ENCODE measurements at regions not wholly inside any gene's neighbourhood (a gene's known extent, or its start where the extent isn't known, plus 50 kb on each side); places are given as distances from the start of the nearest gene placed in this dataset.
"Not testable (repeated sequence)": the region's sequence is repeated elsewhere in the genome, so short reads cannot be mapped to it uniquely, and the experiment has no call there.

DNA sequence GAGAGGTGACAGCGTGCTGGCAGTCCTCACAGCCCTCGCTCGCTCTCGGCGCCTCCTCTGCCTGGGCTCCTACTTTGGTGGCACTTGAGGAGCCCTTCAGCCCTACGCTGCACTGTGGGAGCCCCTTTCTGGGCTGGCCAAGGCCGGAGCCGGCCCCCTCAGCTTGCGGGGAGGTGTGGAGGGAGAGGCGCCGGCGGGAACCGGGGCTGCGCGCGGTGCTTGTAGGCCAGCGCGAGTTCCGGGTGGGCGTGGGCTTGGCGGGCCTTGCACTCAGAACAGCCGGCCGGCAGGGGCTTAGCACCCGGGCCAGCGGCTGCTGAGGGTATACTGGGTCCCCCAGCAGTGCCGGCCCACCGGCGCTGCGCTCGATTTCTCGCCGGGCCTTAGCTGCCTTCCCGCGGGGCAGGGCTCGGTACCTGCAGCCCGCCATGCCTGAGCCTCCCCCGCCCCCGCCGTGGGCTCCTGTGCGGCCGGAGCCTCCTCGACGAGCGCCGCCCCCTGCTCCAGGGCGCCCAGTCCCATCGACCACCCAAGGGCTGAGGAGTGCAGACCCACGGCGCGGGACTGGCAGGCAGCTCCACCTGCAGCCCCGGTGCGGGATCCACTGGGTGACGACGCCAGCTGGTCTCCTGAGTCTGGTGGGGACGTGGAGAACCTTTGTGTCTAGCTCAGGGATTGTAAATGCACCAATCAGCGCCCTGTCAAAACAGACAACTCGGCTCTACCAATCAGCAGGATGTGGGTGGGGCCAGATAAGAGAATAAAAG lies 661.0 kb downstream of the ETNK1 start:
- not testable (repeated sequence) for DNase-seq

DNA sequence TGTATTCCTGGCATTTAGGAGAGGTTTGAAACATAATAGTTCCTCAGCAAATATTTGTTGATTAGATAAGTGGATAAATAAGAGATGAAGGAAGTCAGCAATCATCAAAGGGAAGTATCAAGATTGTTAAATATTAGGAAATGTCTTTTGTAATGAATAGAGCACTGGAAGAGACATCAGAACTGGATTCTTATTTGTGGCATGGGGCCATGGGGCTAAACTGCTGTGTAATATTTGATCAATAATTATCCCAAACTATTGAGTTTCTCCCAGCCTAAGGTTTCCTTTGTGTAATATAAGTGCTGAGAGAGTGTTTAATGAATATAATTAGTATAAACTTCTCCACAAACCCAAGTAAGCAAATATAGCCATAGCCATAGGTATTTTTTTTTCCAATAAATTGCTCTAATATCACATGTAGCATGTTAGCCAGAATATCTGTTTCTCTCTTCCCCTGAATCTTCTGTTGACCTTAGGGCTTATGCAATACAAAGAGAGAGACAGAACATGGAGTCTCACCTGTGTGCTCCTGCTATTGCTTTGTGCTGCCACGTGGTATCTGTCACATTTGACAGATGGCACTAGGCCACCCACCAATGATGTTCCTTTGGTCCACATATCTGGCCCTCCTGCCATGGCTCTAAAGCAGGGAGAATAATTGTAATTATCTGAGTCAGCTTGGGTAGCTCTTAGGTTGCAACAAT lies 658.7 kb downstream of the SOX5 start:
- no peak for DNase-seq

DNA sequence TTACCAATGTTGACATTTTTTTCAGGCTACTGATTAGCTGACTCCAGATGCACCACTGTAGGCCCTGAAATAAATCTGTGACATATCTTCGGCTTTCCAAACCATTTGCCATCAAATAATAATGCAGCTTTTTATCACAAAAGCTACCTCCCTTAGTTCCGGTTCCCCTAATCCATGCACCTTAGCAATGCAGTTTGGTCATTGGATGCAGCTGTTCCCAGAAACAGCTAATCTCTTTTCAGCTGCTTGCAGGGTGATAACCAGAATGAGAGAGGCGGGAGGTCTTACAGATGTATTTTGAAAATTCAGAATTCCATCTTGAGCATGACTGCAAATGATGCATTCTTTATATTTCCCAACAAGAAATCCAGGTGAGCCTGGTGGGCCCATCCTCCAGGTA lies 646.2 kb downstream of the SOX5 start:
- DNase-seq = no peak

DNA sequence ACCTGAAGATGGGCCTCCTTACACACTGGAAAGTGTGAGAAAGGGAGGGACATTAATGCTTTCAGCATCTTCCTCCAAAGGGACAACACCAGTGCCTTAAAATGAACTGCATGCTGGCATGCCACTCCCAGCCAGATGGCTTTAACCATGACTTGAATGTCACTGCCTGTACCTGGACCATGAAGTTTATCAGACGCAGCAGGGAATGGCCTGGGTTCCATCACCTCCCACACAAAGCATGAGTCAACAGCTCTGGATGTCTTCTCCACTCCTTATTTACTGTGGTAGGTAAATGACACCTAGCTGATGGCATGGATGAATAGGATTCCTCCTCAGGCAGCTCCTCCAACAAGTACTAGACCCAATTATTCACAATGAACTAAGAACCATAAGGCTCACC lies 645.6 kb downstream of the SOX5 start:
- DNase-seq = no peak

DNA sequence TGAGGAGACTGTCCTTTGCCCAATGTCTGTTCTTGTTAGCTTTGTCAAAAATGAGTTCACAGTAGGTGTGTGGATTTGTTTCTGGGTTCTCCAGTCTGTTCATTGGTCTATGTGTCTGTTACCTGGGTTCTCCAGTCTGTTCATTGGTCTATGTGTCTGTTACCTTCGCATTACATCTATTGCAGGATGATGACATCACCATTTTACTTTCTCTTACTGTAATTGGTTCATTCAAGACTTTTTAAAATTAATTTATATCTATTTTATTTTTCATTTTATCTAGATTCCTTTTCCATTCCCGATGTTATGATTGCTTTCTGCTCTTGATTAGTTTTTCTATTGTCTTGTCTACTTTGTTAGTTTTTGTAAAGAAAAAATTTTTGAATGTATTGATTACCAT lies 615.5 kb downstream of the SOX5 start:
- DNase-seq = no peak

DNA sequence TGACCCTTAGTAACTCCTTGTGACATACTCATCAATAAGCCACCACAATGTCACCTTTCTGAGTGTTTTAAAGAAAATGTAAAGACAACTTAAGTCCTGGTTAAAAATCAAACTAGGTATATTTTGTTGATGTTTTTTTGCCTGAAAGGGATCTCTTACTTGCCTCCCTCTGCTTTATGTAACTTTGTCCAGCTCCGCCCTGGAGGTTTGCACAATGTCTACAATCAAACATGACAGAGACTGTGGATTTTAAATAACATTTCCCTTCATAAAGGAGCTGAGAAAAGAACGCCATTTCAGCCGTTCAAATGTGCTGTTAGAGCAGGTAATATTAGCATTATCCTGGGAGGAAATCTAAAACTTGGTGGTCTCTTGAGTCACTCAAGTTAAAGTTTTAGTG lies 613.9 kb downstream of the SOX5 start:
- no peak for DNase-seq

DNA sequence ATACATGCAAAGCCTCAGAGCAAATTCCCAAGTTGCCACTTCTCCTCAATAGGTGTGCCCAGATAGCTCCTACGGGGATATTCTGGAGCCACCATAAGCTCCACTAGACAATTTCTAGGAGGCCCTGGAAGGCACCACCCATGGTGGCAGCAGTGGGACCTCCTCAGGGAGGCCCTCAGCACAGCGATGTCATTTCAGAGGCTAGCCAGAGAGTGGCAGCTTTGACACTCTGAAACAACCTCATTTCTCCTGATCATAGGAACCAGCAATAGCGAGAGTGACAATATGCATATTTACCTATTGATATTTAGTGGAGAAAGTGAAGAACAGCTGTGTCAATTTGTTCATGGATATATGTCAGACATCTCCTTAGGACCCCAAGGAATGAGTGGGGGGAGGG lies 612.3 kb downstream of the SOX5 start:
- no peak for DNase-seq

DNA sequence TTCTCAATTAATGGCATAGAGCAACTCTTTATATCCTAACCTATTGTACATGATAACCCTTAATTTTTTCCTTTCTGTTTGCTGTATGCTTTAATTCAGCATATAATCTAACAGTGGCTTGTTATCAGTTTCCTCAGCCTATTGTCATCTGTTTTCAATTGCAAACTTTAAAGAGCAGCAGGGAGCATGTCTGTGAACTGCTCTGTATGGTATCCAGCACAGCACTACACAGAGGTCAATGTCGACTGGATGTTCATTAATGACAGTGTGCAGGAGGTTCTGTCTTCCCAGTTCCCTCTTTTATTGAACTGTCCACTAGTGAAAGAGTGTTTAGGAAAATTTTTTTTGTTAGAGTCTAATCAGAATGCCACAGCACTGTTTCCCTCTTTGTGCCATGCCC lies 609.1 kb downstream of the SOX5 start:
- no peak for DNase-seq

DNA sequence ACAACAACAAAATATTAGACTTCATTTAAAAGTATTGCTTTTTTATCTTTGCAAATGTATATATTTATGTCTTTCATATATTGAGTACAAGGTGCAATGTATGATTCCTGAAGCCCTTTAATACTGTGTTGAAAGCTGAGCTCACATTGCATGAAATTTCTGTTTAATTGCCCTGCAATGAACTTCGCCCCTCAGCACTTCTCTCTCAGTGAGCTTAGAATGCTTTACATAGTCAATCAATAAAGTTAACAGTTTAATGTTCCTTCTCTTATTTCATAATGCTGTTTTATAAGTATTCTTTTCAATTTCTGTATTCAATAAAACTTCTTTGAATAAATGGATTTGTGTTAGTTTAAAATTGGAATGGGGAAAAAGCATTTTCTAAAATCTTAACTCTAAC lies 607.1 kb downstream of the SOX5 start:
- no peak for DNase-seq

DNA sequence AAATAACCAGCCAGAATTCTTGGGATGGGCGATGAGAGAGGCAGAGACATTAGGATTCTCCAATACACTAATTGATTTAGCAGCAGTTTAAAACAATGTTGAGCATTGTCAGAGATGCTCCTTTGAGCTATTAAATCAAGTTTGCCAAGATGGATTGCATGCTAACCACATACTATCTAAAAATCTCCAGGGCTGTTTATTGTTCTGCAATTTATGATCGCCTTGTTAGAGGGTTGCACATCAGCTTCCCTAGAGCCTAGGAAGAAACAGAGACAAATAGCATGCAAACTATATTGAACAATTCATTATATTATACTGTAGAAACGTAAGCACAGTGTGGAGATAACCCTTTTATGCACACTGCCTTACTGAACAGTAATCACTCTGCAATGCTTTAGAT lies 599.9 kb downstream of the SOX5 start:
- no peak for DNase-seq

DNA sequence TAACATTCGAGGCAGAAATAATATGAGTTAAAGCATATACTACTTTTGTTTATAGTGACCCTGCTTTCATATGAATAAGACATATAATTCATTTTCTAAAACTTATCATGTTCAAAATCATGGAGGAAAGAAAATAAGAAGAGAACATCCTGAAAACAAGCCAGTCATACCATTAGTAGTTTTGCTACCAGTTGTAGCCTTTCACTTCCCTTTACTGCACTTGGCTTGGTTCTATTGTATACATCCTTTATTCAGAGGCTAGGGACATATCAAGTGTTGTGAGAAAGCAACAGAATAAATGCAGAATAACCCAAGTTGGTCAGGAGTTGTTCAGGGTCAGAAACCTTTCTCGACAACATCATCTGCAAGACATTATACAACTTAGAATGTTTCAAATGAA lies 598.7 kb downstream of the SOX5 start:
- DNase-seq = no peak

DNA sequence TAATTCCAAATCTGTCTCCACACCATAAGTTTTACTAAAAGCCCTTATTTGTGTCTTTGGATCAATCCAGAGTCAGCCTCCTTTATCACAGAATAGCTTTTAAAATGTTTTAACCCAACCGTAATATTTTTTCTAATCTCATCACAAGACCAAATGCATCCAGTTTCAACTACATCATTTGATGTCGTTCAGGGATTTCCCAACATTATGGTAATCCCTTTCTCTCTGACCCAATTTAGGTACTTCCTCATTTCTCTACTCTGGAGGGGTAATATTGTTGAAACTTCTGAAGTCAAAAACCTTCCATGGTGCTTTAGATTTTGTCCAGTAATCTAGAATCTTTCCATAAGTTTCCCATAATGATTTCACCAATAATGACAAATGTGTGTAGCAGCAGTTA lies 596.8 kb downstream of the SOX5 start:
- no peak for DNase-seq

DNA sequence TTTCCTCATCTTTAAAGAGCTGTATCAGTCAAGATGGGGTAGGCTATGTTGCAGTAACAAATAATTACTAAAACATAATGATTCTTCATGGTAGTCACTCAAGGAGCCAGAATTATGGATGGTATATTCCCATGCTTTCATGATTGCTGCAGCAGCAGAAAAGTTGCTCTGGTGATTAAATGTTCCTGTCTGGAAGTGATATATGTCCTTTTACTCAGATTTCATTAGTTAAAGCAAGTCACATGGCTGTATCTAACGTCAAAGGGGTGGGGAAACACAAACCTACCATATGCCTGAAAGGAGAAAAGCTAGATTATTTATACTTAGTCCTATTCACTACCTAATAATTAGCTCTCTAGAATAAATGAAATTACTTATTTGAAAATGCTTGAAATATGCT lies 594.7 kb downstream of the SOX5 start:
- DNase-seq = no peak

DNA sequence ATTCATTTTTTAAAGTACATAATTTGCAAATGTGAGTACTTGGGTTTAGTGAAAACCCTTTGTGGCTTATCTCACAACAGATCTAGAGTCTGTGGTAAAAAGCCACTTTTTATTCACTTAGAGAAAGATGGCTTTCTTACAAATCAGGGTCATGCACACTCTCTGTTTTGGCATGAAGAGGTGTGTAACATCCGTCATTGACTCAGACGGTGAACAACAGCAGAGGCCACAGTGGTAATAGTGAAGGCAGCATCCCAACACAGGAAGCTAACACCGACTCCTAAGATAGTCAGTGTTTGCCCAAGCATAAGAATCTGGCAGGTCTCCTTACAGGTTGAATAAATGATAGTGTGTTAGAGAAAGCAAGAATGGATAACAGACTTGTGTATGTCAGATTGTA lies 593.0 kb downstream of the SOX5 start:
- DNase-seq = no peak

DNA sequence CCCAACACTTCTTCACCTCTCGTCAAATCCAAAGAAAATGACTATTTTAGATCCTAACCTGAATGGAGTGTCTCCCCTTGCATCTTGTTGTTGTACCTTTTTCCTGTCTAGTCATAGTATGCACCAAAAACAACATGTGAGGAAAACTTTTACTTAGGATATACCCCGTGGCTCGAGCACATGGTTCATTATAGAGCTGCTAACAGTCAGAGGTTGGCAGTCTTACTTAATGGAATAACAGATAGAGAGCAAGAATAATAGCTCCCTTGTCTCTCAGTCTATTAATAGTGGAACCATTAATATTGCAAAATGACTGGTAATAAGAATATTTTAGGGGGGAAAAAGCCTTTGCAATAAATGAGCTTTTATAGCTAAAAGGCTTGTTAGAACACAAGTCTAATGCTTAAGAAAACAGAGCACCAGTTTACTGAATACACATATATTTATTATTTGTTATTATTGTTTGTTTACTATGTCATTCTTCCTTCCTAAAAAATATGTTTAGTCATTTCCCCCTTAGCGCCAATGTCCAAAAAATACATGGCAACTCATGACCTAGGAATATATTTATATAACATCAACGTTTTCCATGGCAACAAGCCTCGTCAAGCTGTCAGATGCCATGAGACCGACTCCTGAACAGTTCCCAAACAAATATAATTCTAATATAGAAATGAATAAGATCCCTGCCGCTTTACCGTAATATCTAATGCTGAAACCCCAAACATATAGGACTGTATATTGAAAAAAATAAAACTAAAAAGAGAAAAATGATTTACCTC lies 592.4 kb downstream of the SOX5 start:
- no peak for DNase-seq

DNA sequence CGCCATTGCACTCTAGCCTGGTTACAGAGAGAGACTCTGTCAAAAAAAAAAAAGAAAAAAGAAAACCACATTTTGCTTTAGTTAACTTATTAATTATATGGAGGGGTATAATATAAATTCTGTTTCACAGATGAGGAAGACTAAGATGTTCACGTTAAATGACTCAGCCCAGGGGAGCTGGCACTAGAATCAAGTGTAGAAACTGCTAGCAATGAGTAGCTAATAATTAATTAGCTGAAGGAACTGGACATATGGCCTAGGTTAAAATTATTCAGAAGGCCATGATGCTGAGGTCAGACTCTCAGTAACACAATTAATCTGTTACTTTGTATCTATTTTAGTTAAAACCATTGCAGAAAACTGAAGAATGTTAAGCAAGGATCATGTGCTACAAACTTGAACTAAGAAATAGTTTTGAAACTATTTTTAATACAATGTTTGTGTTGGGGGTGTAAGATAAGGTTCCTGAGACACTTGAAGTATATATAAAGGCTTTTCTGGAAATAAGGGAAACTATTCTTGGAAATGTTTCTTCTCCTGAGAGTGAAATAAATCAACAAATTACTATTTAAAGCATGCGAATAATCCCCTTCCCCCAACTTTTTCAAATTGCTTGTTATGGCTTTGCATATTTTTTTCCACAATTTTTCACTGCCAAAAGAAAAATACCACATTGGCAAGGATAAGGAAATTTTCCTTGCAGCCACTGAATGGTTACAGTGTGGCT lies 589.3 kb downstream of the SOX5 start:
- DNase-seq = no peak

DNA sequence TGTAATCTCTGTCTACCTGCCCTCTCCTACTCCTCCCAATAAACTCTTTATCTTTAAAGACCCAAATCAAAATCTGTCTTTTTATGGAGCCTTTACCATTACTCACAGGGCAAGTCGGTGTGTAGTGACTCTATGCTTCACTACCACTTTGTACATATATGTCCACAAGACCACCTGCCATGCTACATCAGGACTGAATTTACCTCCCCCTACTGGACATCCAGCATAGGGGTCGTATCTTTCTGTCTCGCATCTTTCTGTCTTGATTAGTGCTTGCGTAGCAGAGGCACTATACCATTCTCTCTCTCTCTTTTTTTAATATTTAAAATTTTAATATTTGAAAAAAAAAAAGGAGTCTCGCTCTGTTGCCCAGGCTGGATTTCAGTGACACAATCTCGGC lies 587.5 kb downstream of the SOX5 start:
- no peak for DNase-seq

DNA sequence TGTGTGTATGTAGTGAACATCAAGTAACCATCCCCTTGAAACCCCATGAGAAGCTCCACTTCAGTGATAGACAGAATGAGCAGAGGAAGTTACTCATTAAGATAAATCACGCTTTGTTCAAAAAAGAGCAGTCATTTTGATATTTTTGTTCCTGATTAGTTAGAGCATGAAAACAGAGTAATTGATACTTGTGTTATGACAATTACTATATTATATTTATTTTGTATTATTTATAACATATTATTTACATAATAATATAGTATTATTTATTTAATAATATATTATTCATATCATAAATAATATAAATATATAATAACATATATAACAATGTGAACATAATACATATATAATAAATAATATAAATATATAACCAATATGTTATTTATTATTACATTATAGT lies 580.9 kb downstream of the SOX5 start:
- no peak for DNase-seq

DNA sequence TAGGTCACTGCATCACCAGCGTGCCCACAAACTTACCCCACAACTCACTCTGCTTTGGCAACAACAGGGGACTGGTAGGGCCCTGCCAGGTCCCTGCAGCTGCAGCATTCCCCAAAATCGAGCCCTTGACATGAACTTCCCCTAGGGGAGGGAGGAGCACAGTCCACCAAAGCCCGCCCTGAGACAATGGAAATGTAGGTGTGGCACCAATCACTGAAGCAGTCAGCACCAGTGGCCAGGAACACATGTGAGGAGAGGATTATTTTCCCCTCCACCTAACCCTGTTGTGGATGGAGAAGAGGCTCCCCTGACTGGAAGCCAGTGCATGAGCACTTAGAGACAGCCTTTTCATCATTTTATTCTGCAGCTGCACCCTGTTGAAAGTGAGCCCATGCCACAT lies 573.8 kb downstream of the SOX5 start:
- DNase-seq = no peak

DNA sequence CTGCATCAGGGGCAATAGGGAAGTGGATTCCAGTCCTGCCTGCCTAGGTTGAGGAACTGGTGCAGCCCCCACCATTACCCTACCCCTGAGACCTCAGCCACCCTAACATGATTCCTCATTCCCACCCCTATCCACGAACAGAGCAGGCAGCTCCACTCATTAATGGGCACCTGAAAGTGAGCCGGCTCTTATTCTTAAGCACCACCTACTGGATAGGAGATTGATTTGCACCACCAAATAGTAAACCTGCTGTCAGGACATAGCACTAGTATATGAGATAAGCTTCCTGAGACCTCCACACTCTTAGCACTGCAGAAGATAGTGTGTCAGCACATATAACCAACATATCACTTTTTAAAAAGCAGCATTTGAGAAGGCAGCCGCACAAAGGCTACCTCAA lies 573.2 kb downstream of the SOX5 start:
- DNase-seq = no peak

DNA sequence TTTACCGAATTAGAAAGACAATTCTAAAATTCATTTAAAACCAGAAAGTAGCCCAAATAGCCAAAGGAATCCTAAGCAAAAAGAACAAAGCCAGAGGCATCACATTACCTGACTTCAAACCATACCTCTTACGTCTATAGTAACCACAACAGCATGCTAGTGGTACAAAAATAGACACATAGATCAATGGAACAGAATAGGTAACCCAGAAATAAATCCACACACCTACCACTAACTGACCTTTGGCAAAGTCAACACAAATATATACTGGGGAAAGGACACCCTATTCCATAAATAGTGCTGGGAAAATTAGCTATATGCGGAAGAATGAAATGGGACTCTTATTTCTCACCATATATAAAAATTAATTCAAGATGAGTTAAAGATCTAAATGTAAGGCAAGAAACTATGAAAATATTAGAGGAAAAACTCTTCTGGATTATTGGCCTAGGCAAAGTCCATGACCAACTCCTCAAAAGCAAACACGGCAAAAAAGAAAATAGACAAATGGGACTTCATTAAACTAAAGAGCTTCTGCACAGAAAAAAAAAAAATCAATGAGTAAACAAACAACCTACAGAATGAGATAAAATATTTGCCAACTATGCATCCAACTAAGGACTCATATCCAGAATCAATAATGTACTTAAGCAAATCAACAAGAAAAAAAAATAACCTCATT lies 568.9 kb downstream of the SOX5 start:
- DNase-seq = no peak

DNA sequence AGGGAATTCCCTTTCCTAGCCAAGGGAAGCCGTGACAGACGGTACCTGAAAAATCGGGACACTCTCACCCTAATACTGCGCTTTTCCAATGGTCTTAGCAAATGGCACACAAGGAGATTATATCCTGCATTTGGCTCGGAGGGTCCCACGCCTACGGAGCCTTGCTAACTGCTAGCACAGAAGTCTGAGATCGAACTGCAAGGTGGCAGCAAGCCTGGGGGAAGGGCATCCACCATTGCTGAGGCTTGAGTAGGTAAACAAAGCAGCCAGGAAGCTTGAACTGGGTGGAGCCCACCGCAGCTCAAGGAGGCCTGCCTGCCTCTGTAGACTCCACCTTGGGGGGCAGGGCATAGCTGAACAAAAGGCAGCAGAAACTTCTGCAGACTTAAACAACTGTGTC lies 560.6 kb downstream of the SOX5 start:
- not testable (repeated sequence) for DNase-seq

DNA sequence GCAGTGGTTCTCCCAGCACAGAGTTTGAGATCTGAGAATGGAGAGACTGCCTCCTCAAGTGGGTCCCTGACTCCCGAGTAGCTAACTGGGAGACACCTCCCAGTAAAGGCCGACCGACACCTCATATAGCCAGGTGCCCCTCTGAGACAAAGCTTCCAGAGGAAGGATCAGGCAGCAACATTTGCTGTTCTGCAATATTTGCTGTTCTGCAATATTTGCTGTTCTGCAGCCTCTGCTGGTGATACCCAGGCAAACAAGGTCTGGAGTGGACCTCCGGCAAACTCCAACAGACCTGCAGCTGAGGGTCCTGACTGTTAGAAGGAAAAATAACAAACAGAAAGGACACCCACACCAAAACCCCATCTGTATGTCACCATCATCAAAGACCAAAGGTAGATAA lies 560.2 kb downstream of the SOX5 start:
- not testable (repeated sequence) for DNase-seq

All from fibroblast of skin of right biceps (primary cell).